SK-N-SH (cell line): ENCODE measurements at regions not wholly inside any gene's neighbourhood (a gene's known extent, or its start where the extent isn't known, plus 50 kb on each side); places are given as distances from the start of the nearest gene placed in this dataset.

Experiments
- CTCF ChIA-PET: fragments of 300-600, 350-600 bp; formaldehyde crosslinking; extraction: SDS; loops from one replicate; lab custom pipeline; 2021; lab: Yijun Ruan, JAX
- POLR2A ChIA-PET: fragments of 350-600 bp; sonication (Branson Sonifier 250); formaldehyde crosslinking; extraction: SDS; loops from one replicate; lab custom pipeline; 2020; ENCODE audit warnings: antibody characterized with exemption, inconsistent platforms; lab: Yijun Ruan, JAX
- DNase-seq: peaks from one replicate; pipeline ENCODE4 v3.0.0; 2012
- H2AFZ ChIP-seq: fragments of 200-600 bp; sonication (generic); 2 replicates; pipeline ENCODE4 v1.8.1; 2016; ENCODE audit warnings: antibody characterized with exemption, mild to moderate bottlenecking, low read depth
- H3F3A ChIP-seq: fragments of 200-600 bp; sonication (generic); replicated peaks from 2 replicates; pipeline ENCODE3; 2016; ENCODE audit warnings: antibody characterized with exemption, mild to moderate bottlenecking; ENCODE audit not compliant: insufficient read depth
- H3K27ac ChIP-seq, 2 experiments: fragments of 200-500 bp in 1 of 2; fragments of 200-600 bp in 1 of 2; sonication (Bioruptor generic) in 1 of 2; sonication (generic), shearing (Covaris generic) in 1 of 2; 2 replicates each; pipeline versions ENCODE4 v1.5.1 to v1.6.1; 2014 to 2016; ENCODE audit warnings: low read depth in 2 of 2, inconsistent platforms in 1 of 2, low read length in 1 of 2, mild to moderate bottlenecking in 1 of 2, mixed read lengths in 1 of 2
- H3K27me3 ChIP-seq: fragments of 200-600 bp; sonication (generic), shearing (Covaris generic); 2 replicates; pipeline ENCODE4 v1.6.1; 2016; ENCODE audit warnings: mixed run types; ENCODE audit not compliant: insufficient read depth
- H3K36me3 ChIP-seq, 2 experiments: fragments of 200-500 bp in 1 of 2; fragments of 200-600 bp in 1 of 2; sonication (Bioruptor generic) in 1 of 2; sonication (generic) in 1 of 2; replicated peaks in 1 of 2; 2 replicates each; pipeline versions ENCODE3 to v1.5.1; 2014 to 2016; ENCODE audit warnings: low read length in 1 of 2, mild to moderate bottlenecking in 1 of 2; ENCODE audit not compliant: insufficient read depth in 2 of 2, control insufficient read depth in 1 of 2
- H3K4me1 ChIP-seq, 2 experiments: fragments of 200-500 bp in 1 of 2; fragments of 200-600 bp in 1 of 2; sonication (Bioruptor generic) in 1 of 2; sonication (generic), shearing (Covaris generic) in 1 of 2; 2 replicates each; pipeline versions ENCODE4 v1.5.1 to v1.6.1; 2014 to 2016; ENCODE audit warnings: low read depth in 1 of 2, low read length in 1 of 2, mixed run types in 1 of 2; ENCODE audit not compliant: insufficient read depth in 2 of 2, control insufficient read depth in 1 of 2
- H3K4me2 ChIP-seq: fragments of 200-600 bp; sonication (generic), shearing (Covaris generic); 2 replicates; pipeline ENCODE4 v1.6.1; 2017; ENCODE audit warnings: mixed run types
- H3K4me3 ChIP-seq, 2 experiments: fragments of 200-500 bp in 1 of 2; fragments of 200-600 bp in 1 of 2; sonication (Bioruptor generic) in 1 of 2; sonication (generic), shearing (Covaris generic) in 1 of 2; 2 replicates each; pipeline versions ENCODE4 v1.5.1 to v1.8.1; 2014 to 2016; ENCODE audit warnings: low read depth in 2 of 2, inconsistent platforms in 1 of 2, low read length in 1 of 2, mild to moderate bottlenecking in 1 of 2, mixed read lengths in 1 of 2, moderate library complexity in 1 of 2
- H3K79me2 ChIP-seq: fragments of 200-600 bp; sonication (generic); 2 replicates; pipeline ENCODE4 v1.8.1; 2017; ENCODE audit warnings: mild to moderate bottlenecking; ENCODE audit not compliant: insufficient read depth
- H3K9ac ChIP-seq: fragments of 200-600 bp; sonication (generic); 2 replicates; pipeline ENCODE4 v1.6.1; 2017; ENCODE audit warnings: mixed run types
- H3K9me2 ChIP-seq: fragments of 200-600 bp; sonication (generic); 2 replicates; pipeline ENCODE4 v1.6.1; 2017; ENCODE audit warnings: mixed run types
- H3K9me3 ChIP-seq: fragments of 200-600 bp; sonication (generic); 2 replicates; pipeline ENCODE4 v1.6.1; 2017; ENCODE audit warnings: mixed run types, mild to moderate bottlenecking, moderate library complexity
- H4K20me1 ChIP-seq: fragments of 200-600 bp; sonication (generic); 2 replicates; pipeline ENCODE4 v1.6.1; 2017; ENCODE audit warnings: mild to moderate bottlenecking, mixed run types; ENCODE audit not compliant: insufficient read depth
- CTCF ChIP-seq: fragments of 200-600 bp; sonication (generic); IDR thresholded peaks from 2 replicates; pipeline ENCODE4 v1.6.1; 2017; ENCODE audit warnings: antibody characterized with exemption, mild to moderate bottlenecking, moderate library complexity
- EP300 ChIP-seq, 2 experiments: IDR thresholded peaks; 2 replicates each; pipeline versions ENCODE4 v1.4.0 to v1.6.1; 2012; ENCODE audit warnings: borderline replicate concordance in 1 of 2, low read depth in 1 of 2, low read length in 1 of 2
- FOSL2 ChIP-seq: IDR thresholded peaks from 2 replicates; pipeline ENCODE4 v1.4.0; 2012; ENCODE audit warnings: low read depth, mild to moderate bottlenecking, moderate library complexity, borderline replicate concordance
- IRF3 ChIP-seq: fragments of 150-350 bp; IDR thresholded peaks from 2 replicates; pipeline ENCODE4 v1.6.1; 2016; ENCODE audit warnings: mild to moderate bottlenecking, low read depth, low read length
- MAX ChIP-seq: IDR thresholded peaks from 2 replicates; pipeline ENCODE4 v1.4.0; 2012; ENCODE audit warnings: low read depth
- NFIC ChIP-seq: IDR thresholded peaks from 2 replicates; pipeline ENCODE4 v1.4.0; 2012; ENCODE audit warnings: borderline replicate concordance
- PBX3 ChIP-seq: IDR thresholded peaks from 2 replicates; pipeline ENCODE4; 2012
- POLR2AphosphoS5 ChIP-seq: IDR thresholded peaks from 2 replicates; pipeline ENCODE4 v1.6.1; 2012; ENCODE audit warnings: low read depth, low read length
- RAD21 ChIP-seq: IDR thresholded peaks from 2 replicates; pipeline ENCODE4 v1.6.1; 2012; ENCODE audit warnings: mild to moderate bottlenecking, low read length
- REST ChIP-seq: IDR thresholded peaks from 2 replicates; pipeline ENCODE4 v1.6.1; 2012; ENCODE audit warnings: mild to moderate bottlenecking, low read depth, low read length, moderate library complexity
- RFX5 ChIP-seq: IDR thresholded peaks from 2 replicates; pipeline ENCODE4 v1.6.1; 2012; ENCODE audit warnings: mild to moderate bottlenecking, improper control_type of control experiment, low read length
- RXRA ChIP-seq: IDR thresholded peaks from 2 replicates; pipeline ENCODE4 v1.4.0; 2012; ENCODE audit warnings: low read depth, mild to moderate bottlenecking, borderline replicate concordance
- YY1 ChIP-seq: IDR thresholded peaks from 2 replicates; pipeline ENCODE4 v1.4.0; 2012; ENCODE audit warnings: low read depth, mild to moderate bottlenecking
- WGBS: methylation state at CpG from one replicate; pipeline ENCODE4 v1.1.6; 2017; ENCODE audit warnings: low lambda C conversion rate; 5-methylcytosine and 5-hydroxymethylcytosine counted together

- no peak for TF ChIP-seq RXRA
- TF ChIP-seq NFIC, result no peak
- TF ChIP-seq RFX5, result no peak
- TF ChIP-seq, all 33 proteins: peak for 0
Observed at GRCh38 chr4:176566769-176567168, 226.0 kb downstream of the VEGFC start (continued).

GRCh38 chr4:176568238-176568637, 224.5 kb downstream of the VEGFC start:
- no peaks in the 10 kb centered on the region for H3F3A ChIP-seq
- DNase-seq, result no peak
- H3K27me3 ChIP-seq, result peaks cover 6% of the 10 kb centered on the region; the same call in 1 of the 2 replicates
- no peaks in the 10 kb centered on the region for H3K4me1 ChIP-seq
- CTCF ChIA-PET, result no interaction called here
- H3K79me2 ChIP-seq, result no peaks in the 10 kb centered on the region
- H3K27ac ChIP-seq, result no peak overlapping the region
- WGBS, result 29% methylated on average over 4 of the region's 4 CpGs
- no peaks in the 10 kb centered on the region for H3K9me3 ChIP-seq
- POLR2A ChIA-PET, result no interaction called here
- no peak overlapping the region for H3K4me2 ChIP-seq
- no peak for TF ChIP-seq REST
- TF ChIP-seq FOSL2, result no peak
- no peak for TF ChIP-seq CTCF
- TF ChIP-seq YY1, result no peak
- no peak for TF ChIP-seq RAD21
- no peak for TF ChIP-seq IRF3
- TF ChIP-seq POLR2AphosphoS5, result no peak
- TF ChIP-seq EP300 (IDR thresholded peaks at IDR 0.05; ENCODE audit: borderline replicate concordance in 1 of 2, low read depth in 1 of 2, low read length in 1 of 2), result no peak
- no peak for TF ChIP-seq PBX3
- no peak for TF ChIP-seq MAX
- no peak overlapping the region for H2AFZ ChIP-seq
- H4K20me1 ChIP-seq, result no peaks in the 10 kb centered on the region
- H3K9ac ChIP-seq, result no peak overlapping the region
- H3K9me2 ChIP-seq, result no peaks in the 10 kb centered on the region
- H3K4me3 ChIP-seq, result no peak overlapping the region
- H3K36me3 ChIP-seq, result no peaks in the 10 kb centered on the region
